H9 (cell line): ENCODE measurements at regions not wholly inside any gene's neighbourhood (a gene's known extent, or its start where the extent isn't known, plus 50 kb on each side); places are given as distances from the start of the nearest gene placed in this dataset.

Experiments used
- DNase-seq: peaks from one replicate; pipeline ENCODE4 v3.0.0-alpha.2; 2017
- H2AFZ ChIP-seq: one replicate; pipeline ENCODE4 v1.6.1; 2013; ENCODE audit warnings: mild to moderate bottlenecking, low read length, control low read depth, moderate library complexity
- H2AK5ac ChIP-seq: 2 replicates; pipeline ENCODE4 v1.6.1; 2013; ENCODE audit warnings: low read length, control low read depth, mixed read lengths; ENCODE audit not compliant: insufficient read length
- H2BK120ac ChIP-seq: one replicate; pipeline ENCODE4 v1.6.1; 2013; ENCODE audit warnings: low read depth, mild to moderate bottlenecking, low read length, control low read depth, inconsistent platforms; ENCODE audit not compliant: poor library complexity, severe bottlenecking
- H2BK12ac ChIP-seq: 2 replicates; pipeline ENCODE4 v1.6.1; 2013; ENCODE audit warnings: low read length, control low read depth, mixed read lengths, low read depth; ENCODE audit not compliant: insufficient read length
- H2BK15ac ChIP-seq: 2 replicates; pipeline ENCODE4 v1.6.1; 2013; ENCODE audit warnings: low read depth, low read length, control low read depth
- H2BK20ac ChIP-seq: one replicate; pipeline ENCODE4 v1.6.1; 2013; ENCODE audit warnings: low read depth, mild to moderate bottlenecking, low read length, control low read depth, inconsistent platforms; ENCODE audit not compliant: poor library complexity, severe bottlenecking
- H2BK5ac ChIP-seq: 2 replicates; pipeline ENCODE4 v1.6.1; 2013; ENCODE audit warnings: low read length, control low read depth, mixed read lengths; ENCODE audit not compliant: insufficient read length
- H3K14ac ChIP-seq: 2 replicates; pipeline ENCODE4 v1.6.1; 2013; ENCODE audit warnings: low read length, control low read depth; ENCODE audit not compliant: insufficient read depth
- H3K18ac ChIP-seq: 2 replicates; pipeline ENCODE4 v1.6.1; 2013; ENCODE audit warnings: low read depth, mild to moderate bottlenecking, mixed read lengths, low read length, control low read depth; ENCODE audit not compliant: insufficient read length
- H3K23ac ChIP-seq: 2 replicates; pipeline ENCODE4 v1.6.1; 2013; ENCODE audit warnings: low read length, control low read depth, mixed read lengths, low read depth; ENCODE audit not compliant: insufficient read length
- H3K23me2 ChIP-seq: 2 replicates; pipeline ENCODE4 v1.6.1; 2013; ENCODE audit warnings: low read depth, mild to moderate bottlenecking, mixed read lengths, low read length, control low read depth; ENCODE audit not compliant: insufficient read length, poor library complexity, severe bottlenecking
- H3K27ac ChIP-seq: 2 replicates; pipeline ENCODE4 v1.5.1; 2013; ENCODE audit warnings: low read length, control low read depth, mixed read lengths, low read depth; ENCODE audit not compliant: insufficient read length
- H3K27me3 ChIP-seq: 2 replicates; pipeline ENCODE4 v1.6.1; 2013; ENCODE audit warnings: low read length, control low read depth, inconsistent platforms; ENCODE audit not compliant: insufficient read depth
- H3K4ac ChIP-seq: 2 replicates; pipeline ENCODE4 v1.6.1; 2013; ENCODE audit warnings: low read depth, mild to moderate bottlenecking, control low read depth, inconsistent platforms, low read length, moderate library complexity
- H3K4me1 ChIP-seq: 2 replicates; pipeline ENCODE4 v1.6.1; 2013; ENCODE audit warnings: low read length, control low read depth, inconsistent platforms; ENCODE audit not compliant: insufficient read depth
- H3K4me2 ChIP-seq: 2 replicates; pipeline ENCODE4 v1.6.1; 2013; ENCODE audit warnings: low read length, control low read depth, mixed read lengths; ENCODE audit not compliant: insufficient read length, insufficient read depth
- H3K56ac ChIP-seq: 2 replicates; pipeline ENCODE4 v1.6.1; 2013; ENCODE audit warnings: low read depth, mild to moderate bottlenecking, mixed read lengths, low read length, control low read depth; ENCODE audit not compliant: insufficient read length
- H3K79me1 ChIP-seq: 2 replicates; pipeline ENCODE4 v1.6.1; 2013; ENCODE audit warnings: low read depth, mild to moderate bottlenecking, moderate library complexity, low read length, control low read depth, inconsistent platforms; ENCODE audit not compliant: insufficient read depth, poor library complexity, severe bottlenecking
- H3K79me2 ChIP-seq: 2 replicates; pipeline ENCODE4 v1.6.1; 2013; ENCODE audit warnings: low read length, control low read depth, inconsistent platforms; ENCODE audit not compliant: insufficient read depth
- H3K9ac ChIP-seq: 2 replicates; pipeline ENCODE4 v1.6.1; 2013; ENCODE audit warnings: low read length, control low read depth, mixed read lengths; ENCODE audit not compliant: insufficient read length; ENCODE audit errors: extremely low read depth
- H3K9me3 ChIP-seq: one replicate; pipeline ENCODE4 v1.6.1; 2013; ENCODE audit warnings: low read depth, low read length, inconsistent platforms; ENCODE audit not compliant: control insufficient read depth
- H3T11ph ChIP-seq: one replicate; pipeline ENCODE4 v1.6.1; 2013; ENCODE audit warnings: mild to moderate bottlenecking, low read length, control low read depth, inconsistent platforms
- H4K20me1 ChIP-seq: one replicate; pipeline ENCODE4 v1.6.1; 2013; ENCODE audit not compliant: control insufficient read depth, insufficient read length, insufficient read depth
- H4K5ac ChIP-seq: 2 replicates; pipeline ENCODE4 v1.6.1; 2013; ENCODE audit warnings: low read depth, mild to moderate bottlenecking, mixed read lengths, low read length, control low read depth; ENCODE audit not compliant: insufficient read length
- H4K8ac ChIP-seq: replicated peaks from 2 replicates; pipeline ENCODE4 v1.6.1; 2013; ENCODE audit warnings: low read length, control low read depth, mixed read lengths, low read depth; ENCODE audit not compliant: insufficient read length
- H4K91ac ChIP-seq: 2 replicates; pipeline ENCODE4 v1.6.1; 2013; ENCODE audit warnings: low read depth, mild to moderate bottlenecking, moderate library complexity, mixed read lengths, low read length, control low read depth; ENCODE audit not compliant: insufficient read length
- H3K27ac Mint-ChIP-seq, 3 experiments: 2 replicates in 2 of 3; 3 replicates in 1 of 3; pipeline ENCODE4 v1.8.0; 2020 to 2021; ENCODE audit warnings: mixed read lengths in 3 of 3, mild to moderate bottlenecking in 1 of 3, moderate library complexity in 1 of 3
- H3K27me3 Mint-ChIP-seq: 2 replicates; pipeline ENCODE4 v1.8.0; 2021; ENCODE audit warnings: low read depth, mild to moderate bottlenecking, moderate library complexity, mixed read lengths
- H3K36me3 Mint-ChIP-seq, 3 experiments: 2 replicates in 2 of 3; 3 replicates in 1 of 3; pipeline ENCODE4 v1.8.0; 2020 to 2021; ENCODE audit warnings: low read depth in 3 of 3, mixed read lengths in 3 of 3; ENCODE audit not compliant: insufficient read depth in 1 of 3
- H3K4me1 Mint-ChIP-seq, 2 experiments: 2 replicates each; pipeline ENCODE4 v1.8.0; 2020; ENCODE audit warnings: mixed read lengths in 2 of 2
- H3K4me3 Mint-ChIP-seq, 2 experiments: 2 replicates in 1 of 2; 3 replicates in 1 of 2; pipeline ENCODE4 v1.8.0; 2020 to 2021; ENCODE audit warnings: mild to moderate bottlenecking in 2 of 2, mixed read lengths in 2 of 2, moderate library complexity in 1 of 2
- H3K9me3 Mint-ChIP-seq, 2 experiments: 2 replicates in 1 of 2; 3 replicates in 1 of 2; pipeline ENCODE4 v1.8.0; 2020; ENCODE audit warnings: mild to moderate bottlenecking in 2 of 2, mixed read lengths in 2 of 2, moderate library complexity in 1 of 2
- WGBS: extraction: QIAGEN DNeasy Blood & Tissue Kit; methylation state at CpG from one replicate; pipeline ENCODE4 v1.1.7; 2013; ENCODE audit warnings: missing lambda C conversion rate, low lambda C conversion rate, mixed read lengths; ENCODE audit not compliant: insufficient read length; ENCODE audit errors: extremely low coverage; 5-methylcytosine and 5-hydroxymethylcytosine counted together
- TF ChIP-seq, protein P1 (sequence below): fragments of 200-600 bp; sonication (generic); conservative IDR thresholded peaks from 3 replicates; pipeline ENCODE4 v1.8.0; 2021; ENCODE audit warnings: antibody characterized with exemption, mild to moderate bottlenecking

- Histone ChIP-seq H2BK20ac (no peak overlapping the region), H2BK15ac (no peak overlapping the region), H3K27ac (no peak overlapping the region), H3T11ph (no peak overlapping the region), H3K4ac (no peak overlapping the region), H3K4me2 (no peak overlapping the region), H4K5ac (no peak overlapping the region), H3K56ac (no peak overlapping the region), H3K4me1 (no peaks in the 10 kb centered on the region), H3K9me3 (no peaks in the 10 kb centered on the region), H4K91ac (no peak overlapping the region), H3K23me2 (no peaks in the 10 kb centered on the region), H2BK120ac (no peak overlapping the region), H4K8ac (no peak overlapping the region), H2BK5ac (no peak overlapping the region), H3K23ac (no peak overlapping the region), H3K79me2 (no peaks in the 10 kb centered on the region), H3K18ac (no peak overlapping the region), H4K20me1 (no peaks in the 10 kb centered on the region), H3K27me3 (no peaks in the 10 kb centered on the region), H2AK5ac (no peak overlapping the region), H3K14ac (no peak overlapping the region), H3K79me1 (no peaks in the 10 kb centered on the region), H3K9ac (no peak overlapping the region), H2BK12ac (no peak overlapping the region), H2AFZ (peak overlapping the region; percentile 15)
- TF ChIP-seq, protein P1, sequence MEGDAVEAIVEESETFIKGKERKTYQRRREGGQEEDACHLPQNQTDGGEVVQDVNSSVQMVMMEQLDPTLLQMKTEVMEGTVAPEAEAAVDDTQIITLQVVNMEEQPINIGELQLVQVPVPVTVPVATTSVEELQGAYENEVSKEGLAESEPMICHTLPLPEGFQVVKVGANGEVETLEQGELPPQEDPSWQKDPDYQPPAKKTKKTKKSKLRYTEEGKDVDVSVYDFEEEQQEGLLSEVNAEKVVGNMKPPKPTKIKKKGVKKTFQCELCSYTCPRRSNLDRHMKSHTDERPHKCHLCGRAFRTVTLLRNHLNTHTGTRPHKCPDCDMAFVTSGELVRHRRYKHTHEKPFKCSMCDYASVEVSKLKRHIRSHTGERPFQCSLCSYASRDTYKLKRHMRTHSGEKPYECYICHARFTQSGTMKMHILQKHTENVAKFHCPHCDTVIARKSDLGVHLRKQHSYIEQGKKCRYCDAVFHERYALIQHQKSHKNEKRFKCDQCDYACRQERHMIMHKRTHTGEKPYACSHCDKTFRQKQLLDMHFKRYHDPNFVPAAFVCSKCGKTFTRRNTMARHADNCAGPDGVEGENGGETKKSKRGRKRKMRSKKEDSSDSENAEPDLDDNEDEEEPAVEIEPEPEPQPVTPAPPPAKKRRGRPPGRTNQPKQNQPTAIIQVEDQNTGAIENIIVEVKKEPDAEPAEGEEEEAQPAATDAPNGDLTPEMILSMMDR = peak; percentile 78
- H3K4me1 Mint-ChIP-seq = peaks cover 2 to 3% of the 10 kb centered on the region in 2 experiments; a peak in 2 of 4 replicates
- H3K36me3 Mint-ChIP-seq = peaks cover 0 to 7% (median 0%) of the 10 kb centered on the region in 3 experiments; a peak in 1 of 7 replicates
- WGBS = no CpG with 5 or more reads among the region's 8 CpGs
- DNase-seq = no peak
- H3K27ac Mint-ChIP-seq = no peak overlapping the region; a peak in 2 of 7 replicates
- H3K27me3 Mint-ChIP-seq = peaks cover 6% of the 10 kb centered on the region; the same call in 1 of the 2 replicates
- peaks cover 0 to 7% of the 10 kb centered on the region in 2 experiments; a peak in 2 of 5 replicates for H3K9me3 Mint-ChIP-seq
- no peak overlapping the region for H3K4me3 Mint-ChIP-seq
These were observed 170.8 kb upstream of the FAM20A start for GRCh38 chr17:68771867-68772515.
